OCI-LY1 (cell line): ENCODE measurements at regions not wholly inside any gene's neighbourhood (a gene's known extent, or its start where the extent isn't known, plus 50 kb on each side); places are given as distances from the start of the nearest gene placed in this dataset.

ENCODE experiments used
- CTCF ChIP-seq: fragments of 200-600 bp; sonication (generic), shearing (Covaris generic); IDR thresholded peaks from 2 replicates; pipeline ENCODE4 v1.5.1; 2017; ENCODE audit warnings: mild to moderate bottlenecking, antibody characterized with exemption, low read length, moderate library complexity, mixed read lengths
- EZH2 ChIP-seq: fragments of 200-600 bp; sonication (generic), shearing (Covaris generic); IDR thresholded peaks from 2 replicates; pipeline ENCODE4 v1.8.0; 2017; ENCODE audit warnings: borderline replicate concordance, mixed run types, mild to moderate bottlenecking, antibody characterized with exemption, low read length, moderate library complexity, mixed read lengths

GRCh38 chr3:194208709-194209108, 72.8 kb downstream of the HES1 start:
- no peak for TF ChIP-seq CTCF
- no peak for TF ChIP-seq EZH2
